B cell (primary cell): ENCODE measurements at regions not wholly inside any gene's neighbourhood (a gene's known extent, or its start where the extent isn't known, plus 50 kb on each side); places are given as distances from the start of the nearest gene placed in this dataset.

Experiments
- ATAC-seq: fragments of 200-7000 bp; cut with Tn5 transposase; one replicate; pipeline ENCODE4 v1.10.0; 2021; ENCODE audit warnings: low read depth, mild to moderate bottlenecking, moderate number of reproducible peaks, moderate library complexity
- CTCF ChIA-PET: fragments of 350-600 bp; sonication (Branson Sonifier 250); formaldehyde crosslinking; loops from one replicate; lab custom pipeline; 2021; ENCODE audit warnings: antibody characterized with exemption, inconsistent platforms; lab: Charles Lee
- POLR2A ChIA-PET: fragments of 350-600 bp; sonication (Branson Sonifier 250); formaldehyde crosslinking; loops from one replicate; lab custom pipeline; 2021; ENCODE audit warnings: antibody characterized with exemption; lab: Charles Lee
- DNase-seq: peaks from one replicate; pipeline ENCODE4 v3.0.0; 2013
- H2AFZ ChIP-seq: 2 replicates; pipeline ENCODE4 v1.6.1; 2012; ENCODE audit warnings: mild to moderate bottlenecking, low read depth, low read length; ENCODE audit not compliant: insufficient read depth, poor library complexity, severe bottlenecking
- H3K27ac ChIP-seq, 2 donors: 1 replicate in 1 of 2; 2 replicates in 1 of 2; pipeline ENCODE4 v1.5.1; 2012 to 2013; ENCODE audit warnings: low read length in 2 of 2, mild to moderate bottlenecking in 2 of 2, moderate library complexity in 1 of 2
- H3K27me3 ChIP-seq, 4 experiments: fragments of 200-600 bp in 1 of 4; sonication (generic) in 1 of 4; replicated peaks in 1 of 4; 1 replicate in 2 of 4; 2 replicates in 2 of 4; pipeline versions ENCODE4 v1.6.1 to v1.7.0; 2013 to 2016; ENCODE audit warnings: low read length in 3 of 4, mild to moderate bottlenecking in 2 of 4, mixed read lengths in 1 of 4, moderate library complexity in 1 of 4; ENCODE audit not compliant: insufficient read depth in 4 of 4, control insufficient read depth in 3 of 4; ENCODE audit errors: control extremely low read depth in 1 of 4
- H3K36me3 ChIP-seq, 2 experiments: replicated peaks in 1 of 2; 1 replicate in 1 of 2; 2 replicates in 1 of 2; pipeline versions ENCODE4 v1.6.1 to v1.7.1; 2013; ENCODE audit warnings: low read length in 1 of 2; ENCODE audit not compliant: insufficient read depth in 2 of 2, control insufficient read depth in 1 of 2; ENCODE audit errors: control extremely low read depth in 1 of 2, extremely low read depth in 1 of 2
- H3K4me1 ChIP-seq, 2 donors: fragments of 200-600 bp in 1 of 2; sonication (generic) in 1 of 2; 1 replicate in 1 of 2; 2 replicates in 1 of 2; pipeline versions ENCODE4 v1.5.1 to v1.6.1; 2013 to 2017; ENCODE audit warnings: low read length in 2 of 2; ENCODE audit not compliant: control insufficient read depth in 2 of 2, insufficient read depth in 2 of 2
- H3K4me2 ChIP-seq: replicated peaks from 2 replicates; pipeline ENCODE3; 2012; ENCODE audit warnings: mild to moderate bottlenecking, low read depth, low read length; ENCODE audit not compliant: poor library complexity, severe bottlenecking
- H3K4me3 ChIP-seq, 5 experiments: fragments of 200-600 bp in 1 of 5; sonication (generic) in 1 of 5; 1 replicate in 3 of 5; 2 replicates in 2 of 5; pipeline versions ENCODE4 v1.5.1 to v1.7.0; 2011 to 2016; ENCODE audit warnings: low read length in 4 of 5, mild to moderate bottlenecking in 4 of 5, low read depth in 2 of 5, control low read depth in 1 of 5, moderate library complexity in 1 of 5; ENCODE audit not compliant: insufficient read depth in 1 of 5; ENCODE audit errors: control extremely low read depth in 1 of 5, extremely low read depth in 1 of 5
- H3K79me2 ChIP-seq: fragments of 200-600 bp; sonication (generic); one replicate; pipeline ENCODE4 v1.6.0; 2016; ENCODE audit warnings: low read length; ENCODE audit not compliant: control insufficient read depth, insufficient read depth
- H3K9ac ChIP-seq: fragments of 200-600 bp; sonication (generic); 2 replicates; pipeline ENCODE4 v1.6.1; 2017; ENCODE audit warnings: mild to moderate bottlenecking, low read length, moderate library complexity
- H3K9me3 ChIP-seq, 3 donors: one replicate each; pipeline versions ENCODE4 v1.6.1 to v1.7.1; 2013; ENCODE audit warnings: low read length in 2 of 3; ENCODE audit not compliant: control insufficient read depth in 2 of 3, insufficient read depth in 1 of 3; ENCODE audit errors: control extremely low read depth in 1 of 3
- H4K20me1 ChIP-seq: 2 replicates; pipeline ENCODE4 v1.6.0; 2012; ENCODE audit warnings: mild to moderate bottlenecking, low read length; ENCODE audit not compliant: insufficient read depth, control insufficient read depth, poor library complexity, severe bottlenecking
- H3K27ac Mint-ChIP-seq: one replicate; pipeline ENCODE4 v1.8.0; 2021; ENCODE audit warnings: mixed read lengths
- H3K27me3 Mint-ChIP-seq: one replicate; pipeline ENCODE4 v1.8.0; 2021; ENCODE audit warnings: mixed read lengths
- H3K4me1 Mint-ChIP-seq: one replicate; pipeline ENCODE4 v1.8.0; 2021; ENCODE audit warnings: mixed read lengths
- H3K4me3 Mint-ChIP-seq: one replicate; pipeline ENCODE4 v1.8.0; 2021; ENCODE audit warnings: mixed read lengths
- H3K9me3 Mint-ChIP-seq: one replicate; pipeline ENCODE4 v1.8.0; 2022; ENCODE audit warnings: mixed read lengths; ENCODE audit not compliant: insufficient read depth
- CTCF ChIP-seq: fragments of 200-600 bp; IDR thresholded peaks from one replicate; pipeline ENCODE4 v1.8.0; 2022; ENCODE audit warnings: antibody characterized with exemption, mild to moderate bottlenecking
- EZH2 ChIP-seq: IDR thresholded peaks from 2 replicates; pipeline ENCODE4 v1.6.1; 2012; ENCODE audit warnings: borderline replicate concordance, low read depth, mild to moderate bottlenecking, moderate library complexity, low read length; ENCODE audit not compliant: insufficient read depth, poor library complexity, severe bottlenecking
- WGBS: methylation state at CpG from one replicate; pipeline ENCODE4 v1.1.5; 2013; ENCODE audit warnings: missing lambda C conversion rate; ENCODE audit not compliant: insufficient coverage; 5-methylcytosine and 5-hydroxymethylcytosine counted together
- intact Hi-C: fragments of 100-400 bp; cut with micrococcal nuclease; formaldehyde crosslinking; loops from one replicate; pipeline ENCODE4 v1.10.0; 2022

- TF ChIP-seq EZH2 (no peak), CTCF (no peak)
- H3K4me1 ChIP-seq = no peaks in the 10 kb centered on the region
- no peak overlapping the region for H3K4me3 ChIP-seq
- no peaks in the 10 kb centered on the region for H4K20me1 ChIP-seq
- no peak overlapping the region for H3K4me2 ChIP-seq
- peaks cover 0 to 31% (median 2%) of the 10 kb centered on the region in 3 donors for H3K9me3 ChIP-seq
- no peak overlapping the region for H3K9ac ChIP-seq
- no peak for DNase-seq
- Mint-ChIP-seq H3K4me1 (no peaks in the 10 kb centered on the region), H3K9me3 (no peaks in the 10 kb centered on the region), H3K27me3 (no peaks in the 10 kb centered on the region), H3K4me3 (no peak overlapping the region), H3K27ac (no peak overlapping the region)
- ChIA-PET CTCF (no interaction called here), POLR2A (no interaction called here)
- no peaks in the 10 kb centered on the region for H3K27me3 ChIP-seq
- no peaks in the 10 kb centered on the region for H3K36me3 ChIP-seq
- H2AFZ ChIP-seq = no peak overlapping the region
- no peak for ATAC-seq
- no peak overlapping the region for H3K27ac ChIP-seq
- 67% methylated on average over 2 of the region's 7 CpGs for WGBS
- intact Hi-C loops = no loop called here
- no peaks in the 10 kb centered on the region for H3K79me2 ChIP-seq
Observed at GRCh38 chr1:80054129-80054528, 1047.6 kb upstream of the ADGRL4 start.

- H3K9me3 Mint-ChIP-seq = no peaks in the 10 kb centered on the region
- ChIA-PET POLR2A (no interaction called here), CTCF (no interaction called here)
- no peak overlapping the region for H3K27ac Mint-ChIP-seq
- TF ChIP-seq CTCF = no peak
- no peak for TF ChIP-seq EZH2
- Histone ChIP-seq H3K36me3 (no peaks in the 10 kb centered on the region), H3K27me3 (no peaks in the 10 kb centered on the region), H3K4me1 (no peaks in the 10 kb centered on the region), H3K79me2 (no peaks in the 10 kb centered on the region), H3K9me3 (peaks cover 0 to 31% (median 2%) of the 10 kb centered on the region in 3 donors), H3K9ac (no peak overlapping the region), H4K20me1 (no peaks in the 10 kb centered on the region), H2AFZ (no peak overlapping the region), H3K4me2 (no peak overlapping the region), H3K4me3 (no peak overlapping the region), H3K27ac (no peak overlapping the region)
- 86% methylated on average over 14 of the region's 14 CpGs for WGBS
- ATAC-seq = no peak
- no peak for DNase-seq
- intact Hi-C loops = no loop called here
- no peaks in the 10 kb centered on the region for H3K4me1 Mint-ChIP-seq
- no peak overlapping the region for H3K4me3 Mint-ChIP-seq
- H3K27me3 Mint-ChIP-seq = no peaks in the 10 kb centered on the region
Observed at GRCh38 chr1:80053613-80054012, 1047.1 kb upstream of the ADGRL4 start.
